ENCODE measurements at regions not wholly inside any gene's neighbourhood (a gene's known extent, or its start where the extent isn't known, plus 50 kb on each side); places are given as distances from the start of the nearest gene placed in this dataset.

GRCh38 chr20:21609221-21609620 lies 95.4 kb upstream of the NKX2-2 start:
- CTCF ChIA-PET, result no interaction called here
- H3K4me2 ChIP-seq (ENCODE audit: insufficient read depth, low read length), result no peak overlapping the region
- no peak for TF ChIP-seq EZH2 (IDR thresholded peaks at IDR 0.05; ENCODE audit: borderline replicate concordance, low read depth, low read length, severe bottlenecking)
- TF ChIP-seq MAX (IDR thresholded peaks at IDR 0.05; ENCODE audit: insufficient read depth, insufficient read length), result no peak
- TF ChIP-seq POLR2AphosphoS5 (IDR thresholded peaks at IDR 0.05; ENCODE audit: insufficient read depth, low read depth, low read length), result no peak
- TF ChIP-seq CTCF (IDR thresholded peaks at IDR 0.05; ENCODE audit: extremely low read depth in 1 of 2, insufficient read depth in 1 of 2, low read depth in 1 of 2, low read length in 2 of 2), result no peak
- no peak for TF ChIP-seq JUN (IDR thresholded peaks at IDR 0.05; ENCODE audit: borderline replicate concordance, insufficient read depth, insufficient read length, low read depth)
- no peak for TF ChIP-seq MYC (IDR thresholded peaks at IDR 0.05; ENCODE audit: low read depth, low read length)
- no peak for TF ChIP-seq GATA2 (IDR thresholded peaks at IDR 0.05; ENCODE audit: insufficient read depth, insufficient read length, low read depth, low read length)
- no peak for TF ChIP-seq POLR2A (IDR thresholded peaks at IDR 0.05; ENCODE audit: low read depth, low read length)
- no peak for TF ChIP-seq FOS (IDR thresholded peaks at IDR 0.05; ENCODE audit: borderline replicate concordance, insufficient read depth, low read length)
- POLR2A ChIA-PET, result no interaction called here
- no peaks in the 10 kb centered on the region for H3K27me3 ChIP-seq (ENCODE audit: control insufficient read depth in 2 of 2, insufficient read depth in 2 of 2, low read length in 2 of 2)
- no peak overlapping the region for H2AFZ ChIP-seq (ENCODE audit: low read depth, low read length)
- intact Hi-C loops (cut with micrococcal nuclease), result no loop called here
- no peaks in the 10 kb centered on the region for H3K9me1 ChIP-seq (replicated peaks; ENCODE audit: control insufficient read depth, extremely low read depth, insufficient read depth, low read length)
- dilution Hi-C loops (cut with MboI; ENCODE audit: extremely low pct_ligation_motif_present, low sequenced_read_pairs), result no loop called here
- no peaks in the 10 kb centered on the region for H3K9me3 ChIP-seq (replicated peaks; ENCODE audit: control insufficient read depth, insufficient read depth, low read length)
- no peaks in the 10 kb centered on the region for H3K79me2 ChIP-seq (ENCODE audit: control insufficient read depth, insufficient read depth, low read length)
- no peaks in the 10 kb centered on the region for H3K36me3 ChIP-seq (ENCODE audit: control insufficient read depth in 2 of 2, extremely low read depth in 1 of 2, insufficient read depth in 2 of 2, low read length in 2 of 2)
- no peak overlapping the region for H3K27ac ChIP-seq (ENCODE audit: insufficient read depth, low read depth, low read length)
- H3K9ac ChIP-seq (replicated peaks; ENCODE audit: extremely low read depth, insufficient read depth, low read length), result no peak overlapping the region
- FAIRE-seq (no peak), DNase-seq (ENCODE audit: low read depth, low spot score) (no peak)
- H4K20me1 ChIP-seq (replicated peaks; ENCODE audit: control insufficient read depth, extremely low read depth, insufficient read depth, low read length), result no peaks in the 10 kb centered on the region
- H3K4me3 ChIP-seq (replicated peaks in 1 of 3; ENCODE audit: insufficient read depth in 1 of 3, low read depth in 1 of 3, low read length in 3 of 3), result no peak overlapping the region
- no TSS peak for BruUV-seq (replicated peaks)
- H3K4me1 ChIP-seq (ENCODE audit: control insufficient read depth, extremely low read depth, insufficient read depth, low read length), result no peaks in the 10 kb centered on the region
